Hepatocyte (in vitro differentiated cells): ENCODE measurements at regions not wholly inside any gene's neighbourhood (a gene's known extent, or its start where the extent isn't known, plus 50 kb on each side); places are given as distances from the start of the nearest gene placed in this dataset.

Experiments
- DNase-seq: peaks from one replicate; pipeline ENCODE4 v3.0.0-alpha.2; 2016; ENCODE audit warnings: low spot score
- H2AFZ ChIP-seq: fragments of 200-600 bp; sonication (generic); 2 replicates; pipeline ENCODE4 v1.6.0; 2016; ENCODE audit warnings: antibody characterized with exemption, mild to moderate bottlenecking
- H3K27ac ChIP-seq: fragments of 200-600 bp; sonication (generic); 2 replicates; pipeline ENCODE4 v1.5.1; 2016; ENCODE audit warnings: mild to moderate bottlenecking
- H3K27me3 ChIP-seq: fragments of 200-600 bp; sonication (generic); 2 replicates; pipeline ENCODE4 v1.6.1; 2016
- H3K36me3 ChIP-seq: fragments of 200-600 bp; sonication (generic); replicated peaks from 2 replicates; pipeline ENCODE4 v1.5.1; 2016; ENCODE audit warnings: low read depth; ENCODE audit not compliant: insufficient read depth
- H3K4me1 ChIP-seq: fragments of 200-600 bp; sonication (generic); 2 replicates; pipeline ENCODE4 v1.5.1; 2016; ENCODE audit warnings: mild to moderate bottlenecking, moderate library complexity; ENCODE audit not compliant: insufficient read depth
- H3K4me2 ChIP-seq: fragments of 200-600 bp; sonication (generic); 2 replicates; pipeline ENCODE4 v1.6.0; 2016
- H3K4me3 ChIP-seq: fragments of 200-600 bp; sonication (generic); 2 replicates; pipeline ENCODE4 v1.5.1; 2016; ENCODE audit warnings: mild to moderate bottlenecking
- H3K79me2 ChIP-seq: fragments of 200-600 bp; sonication (generic); 2 replicates; pipeline ENCODE4 v1.6.0; 2017; ENCODE audit warnings: mild to moderate bottlenecking
- H3K9me2 ChIP-seq: fragments of 200-600 bp; sonication (generic); replicated peaks from 2 replicates; pipeline ENCODE4 v1.6.0; 2017; ENCODE audit warnings: mild to moderate bottlenecking; ENCODE audit not compliant: insufficient read depth
- H3K9me3 ChIP-seq: fragments of 200-600 bp; sonication (generic); 2 replicates; pipeline ENCODE4 v1.5.1; 2016; ENCODE audit warnings: low read depth, mild to moderate bottlenecking
- H4K20me1 ChIP-seq: fragments of 200-600 bp; sonication (generic); 2 replicates; pipeline ENCODE4 v1.6.0; 2016; ENCODE audit warnings: mild to moderate bottlenecking; ENCODE audit not compliant: insufficient read depth, poor library complexity, severe bottlenecking
- CTCF ChIP-seq: fragments of 200-600 bp; sonication (generic); IDR thresholded peaks from 2 replicates; pipeline ENCODE4 v1.5.1; 2016; ENCODE audit warnings: antibody characterized with exemption, mild to moderate bottlenecking; ENCODE audit not compliant: poor library complexity
- EZH2 ChIP-seq: fragments of 200-600 bp; sonication (generic); IDR thresholded peaks from 2 replicates; pipeline ENCODE4 v1.6.1; 2016; ENCODE audit warnings: antibody characterized with exemption, mild to moderate bottlenecking, borderline replicate concordance
- EZH2phosphoT487 ChIP-seq: fragments of 200-600 bp; sonication (generic); IDR thresholded peaks from one replicate; pipeline ENCODE4 v1.6.1; 2018; ENCODE audit warnings: antibody characterized with exemption, mild to moderate bottlenecking, low read depth, moderate library complexity; ENCODE audit not compliant: unreplicated experiment, severe bottlenecking
- WGBS: methylation state at CpG from one replicate; pipeline ENCODE4 v1.1.6; 2016; ENCODE audit warnings: low lambda C conversion rate; ENCODE audit errors: missing lambda C conversion rate; 5-methylcytosine and 5-hydroxymethylcytosine counted together

- Histone ChIP-seq H3K9me2 (no peaks in the 10 kb centered on the region), H4K20me1 (no peaks in the 10 kb centered on the region), H3K4me1 (no peaks in the 10 kb centered on the region), H3K27ac (no peak overlapping the region), H3K36me3 (no peaks in the 10 kb centered on the region), H3K9me3 (no peaks in the 10 kb centered on the region), H3K79me2 (no peaks in the 10 kb centered on the region), H2AFZ (no peak overlapping the region), H3K4me2 (no peak overlapping the region), H3K4me3 (no peak overlapping the region), H3K27me3 (no peaks in the 10 kb centered on the region)
- whole genome bisulfite sequencing = 83% methylated on average over 6 of the region's 6 CpGs
- TF ChIP-seq EZH2 = no peak
- TF ChIP-seq EZH2phosphoT487 = no peak
- TF ChIP-seq CTCF = no peak
- DNase-seq = peak; percentile 11
Observed at GRCh38 chr18:24763765-24764513, 303.5 kb downstream of the HRH4 start.

- Histone ChIP-seq H2AFZ (no peak overlapping the region), H3K36me3 (no peaks in the 10 kb centered on the region), H3K27ac (no peak overlapping the region), H3K79me2 (no peaks in the 10 kb centered on the region), H4K20me1 (no peaks in the 10 kb centered on the region), H3K27me3 (no peaks in the 10 kb centered on the region), H3K9me3 (no peaks in the 10 kb centered on the region), H3K9me2 (no peaks in the 10 kb centered on the region), H3K4me2 (no peak overlapping the region), H3K4me1 (no peaks in the 10 kb centered on the region), H3K4me3 (no peak overlapping the region)
- 77% methylated on average over 5 of the region's 5 CpGs for WGBS
- no peak for DNase-seq
- no peak for TF ChIP-seq CTCF
- TF ChIP-seq EZH2phosphoT487 = no peak
- TF ChIP-seq EZH2 = no peak
Observed at GRCh38 chr18:24764766-24765165, 304.3 kb downstream of the HRH4 start.

- H3K27ac ChIP-seq = no peak overlapping the region
- no peak overlapping the region for H2AFZ ChIP-seq
- H4K20me1 ChIP-seq = no peaks in the 10 kb centered on the region
- H3K9me2 ChIP-seq = no peaks in the 10 kb centered on the region
- no peak overlapping the region for H3K4me2 ChIP-seq
- H3K79me2 ChIP-seq = no peaks in the 10 kb centered on the region
- 87% methylated on average over 1 of the region's 1 CpG for WGBS
- H3K36me3 ChIP-seq = no peaks in the 10 kb centered on the region
- TF ChIP-seq EZH2 (no peak), CTCF (no peak), EZH2phosphoT487 (no peak)
- no peak overlapping the region for H3K4me3 ChIP-seq
- DNase-seq = no peak
- H3K27me3 ChIP-seq = no peaks in the 10 kb centered on the region
- H3K4me1 ChIP-seq = no peaks in the 10 kb centered on the region
- H3K9me3 ChIP-seq = no peaks in the 10 kb centered on the region
Observed at GRCh38 chr18:24766376-24766775, 305.9 kb downstream of the HRH4 start.
